HUDEP-2 (cell line): ENCODE measurements at regions not wholly inside any gene's neighbourhood (a gene's known extent, or its start where the extent isn't known, plus 50 kb on each side); places are given as distances from the start of the nearest gene placed in this dataset.
"Not testable (repeated sequence)": the region's sequence is repeated elsewhere in the genome, so short reads cannot be mapped to it uniquely, and the experiment has no call there.

Experiments
- DNase-seq, 76 experiments: peaks; one replicate each; lab custom pipeline; 2025; ENCODE audit not compliant: unreplicated experiment in 76 of 76; lab: John Stamatoyannopoulos, UW

DNA sequence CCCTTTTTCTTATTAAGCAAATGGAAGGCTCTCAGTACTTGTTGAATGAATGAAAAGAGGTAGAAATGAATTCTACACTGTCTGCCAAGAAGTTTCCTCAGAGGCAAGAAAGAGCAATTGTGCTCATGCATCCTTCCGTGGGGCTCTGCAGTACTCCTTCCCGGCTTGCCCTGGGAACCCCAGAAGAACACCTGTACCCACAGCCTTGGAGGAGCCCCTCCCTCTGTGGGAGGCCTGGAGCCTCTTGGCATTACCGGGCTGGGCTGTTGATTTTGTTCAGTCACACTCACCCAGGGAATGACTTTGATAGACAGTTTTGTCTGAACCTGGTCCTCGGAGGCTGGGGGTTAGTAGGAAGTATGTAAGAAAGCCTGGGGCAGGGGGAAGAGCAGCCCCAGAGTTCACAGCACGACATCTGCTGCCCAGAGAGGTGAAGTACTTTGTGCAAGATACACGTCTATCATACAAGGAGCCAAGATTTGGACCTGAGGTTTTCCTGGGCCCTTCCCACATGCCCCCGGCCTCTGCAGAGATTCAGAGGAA is 134.8 kb upstream of the GDF10 start:
- no peak for DNase-seq

DNA sequence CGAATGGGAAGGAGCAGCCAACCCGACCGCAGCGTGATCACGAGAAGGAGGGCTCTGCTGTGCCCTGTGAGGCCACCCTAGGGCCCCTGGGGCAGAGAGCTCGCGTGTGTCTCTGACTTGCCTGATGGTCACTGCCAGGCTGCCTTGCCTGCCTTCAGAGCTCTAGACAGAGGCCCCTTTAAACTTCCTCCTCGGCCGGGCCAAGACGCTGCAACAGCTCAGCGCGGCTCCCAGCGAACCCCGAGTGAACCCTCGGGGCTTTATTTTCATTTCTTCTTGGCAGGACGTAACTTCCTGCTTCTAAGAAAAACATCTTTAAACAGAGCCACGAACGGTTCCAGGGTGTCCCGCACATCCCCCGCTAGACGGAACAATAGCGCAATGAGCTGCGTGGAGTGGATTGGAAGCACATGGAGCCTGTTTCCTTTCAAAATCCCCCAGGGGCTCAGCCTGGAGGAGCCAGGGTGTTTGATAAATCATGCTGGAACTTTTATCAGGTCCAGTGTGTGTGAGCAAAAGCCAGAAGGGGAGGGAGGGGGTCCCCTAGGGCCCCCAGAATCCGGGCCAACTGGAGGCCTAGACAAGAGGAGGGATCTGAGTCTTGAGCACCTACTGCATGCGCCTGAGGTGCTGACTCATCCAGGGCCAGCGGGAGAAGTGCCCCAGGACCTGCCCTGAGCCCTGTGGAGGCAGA is 134.1 kb upstream of the GDF10 start:
- no peak for DNase-seq

DNA sequence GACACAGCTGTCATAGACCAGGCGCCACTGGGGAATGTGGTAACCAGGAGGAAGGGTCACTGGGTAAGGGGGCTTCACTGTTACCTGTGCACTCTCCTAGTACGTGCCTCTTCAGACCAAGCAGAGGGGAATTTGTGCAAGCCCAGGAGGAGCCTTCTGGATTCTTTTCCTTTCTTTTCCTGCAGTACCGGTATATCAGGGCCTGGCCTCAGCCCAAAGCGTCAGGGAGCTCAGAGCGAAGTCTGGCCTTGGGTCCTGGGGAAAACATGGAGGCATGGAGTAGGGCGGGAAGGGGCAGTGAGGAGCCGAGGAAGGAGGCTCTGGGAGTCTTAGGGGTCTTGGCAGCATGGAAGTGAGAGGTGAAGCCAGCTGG is 133.6 kb upstream of the GDF10 start:
- DNase-seq, result no peak

DNA sequence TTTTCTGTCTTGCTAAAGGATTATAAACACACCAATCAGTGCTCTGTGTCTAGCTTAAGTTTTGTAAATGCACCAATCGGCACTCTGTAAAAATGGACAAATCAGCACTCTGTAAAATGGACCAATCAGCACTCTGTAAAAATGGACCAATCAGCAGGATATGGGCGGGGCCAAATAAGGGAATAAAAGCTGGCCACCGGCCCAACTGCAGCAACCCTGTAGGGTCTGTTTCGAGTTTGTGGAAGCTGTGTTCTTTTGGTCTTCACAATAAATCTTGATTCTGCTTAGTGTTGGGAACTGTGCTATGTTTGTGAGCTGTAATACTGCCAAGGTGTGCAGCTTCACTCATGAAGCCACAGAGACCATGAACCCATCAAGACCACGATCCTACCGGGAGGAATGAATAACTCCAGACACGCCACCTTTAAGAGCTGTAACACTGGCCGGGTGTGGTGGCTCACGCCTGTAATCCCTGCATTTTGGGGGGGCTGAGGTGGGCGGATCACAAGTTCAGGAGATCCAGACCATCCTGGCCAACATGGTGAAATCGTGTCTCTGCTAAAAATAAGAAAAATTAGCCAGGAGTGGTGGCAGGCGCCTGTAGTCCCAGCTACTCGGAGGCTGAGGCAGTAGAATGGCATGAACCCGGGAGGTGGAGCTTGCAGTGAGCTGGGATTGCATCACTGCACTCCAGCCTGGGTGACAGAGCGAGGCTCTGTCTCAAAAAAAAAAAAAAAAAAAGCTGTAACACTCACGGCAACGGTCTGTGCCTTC is 133.0 kb upstream of the GDF10 start:
- not testable (repeated sequence) for DNase-seq

DNA sequence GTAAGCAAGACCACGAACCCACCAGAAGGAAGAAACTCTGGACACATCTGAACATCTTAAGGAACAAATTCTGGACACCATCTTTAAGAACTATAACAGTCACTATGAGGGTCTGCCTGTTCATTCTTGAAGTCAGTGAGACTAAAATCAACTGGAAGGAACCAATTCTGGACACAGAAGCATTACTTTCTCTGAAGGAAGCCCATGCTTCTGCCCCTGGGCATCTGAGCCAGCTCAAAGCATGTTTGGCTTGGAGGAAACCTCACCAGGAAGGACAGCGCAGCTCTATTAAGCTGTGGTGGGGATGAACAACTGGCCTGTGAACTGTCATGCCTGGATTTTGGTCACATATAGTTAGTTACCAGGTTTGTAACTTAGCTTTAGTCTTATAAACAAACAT is 132.4 kb upstream of the GDF10 start:
- no peak for DNase-seq

DNA sequence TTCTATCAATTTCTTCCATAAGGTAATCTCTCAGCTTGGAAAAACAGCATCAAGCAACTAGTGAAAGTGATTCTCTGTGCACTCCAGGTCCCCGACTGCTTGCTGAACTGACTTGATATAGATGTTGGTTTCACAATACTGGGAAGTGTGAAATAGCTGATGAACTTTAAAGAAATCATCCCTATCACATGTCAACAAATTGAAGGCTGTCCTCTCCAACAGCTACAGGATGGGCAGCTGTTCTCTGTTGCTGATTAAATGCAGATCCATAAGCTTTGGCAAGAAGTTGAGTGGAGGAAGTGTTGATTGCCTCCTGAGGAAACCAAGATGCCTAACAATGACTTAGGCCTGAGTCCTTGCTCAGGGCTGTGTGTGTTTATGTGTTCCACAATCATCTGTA is 130.4 kb upstream of the GDF10 start:
- no peak for DNase-seq

DNA sequence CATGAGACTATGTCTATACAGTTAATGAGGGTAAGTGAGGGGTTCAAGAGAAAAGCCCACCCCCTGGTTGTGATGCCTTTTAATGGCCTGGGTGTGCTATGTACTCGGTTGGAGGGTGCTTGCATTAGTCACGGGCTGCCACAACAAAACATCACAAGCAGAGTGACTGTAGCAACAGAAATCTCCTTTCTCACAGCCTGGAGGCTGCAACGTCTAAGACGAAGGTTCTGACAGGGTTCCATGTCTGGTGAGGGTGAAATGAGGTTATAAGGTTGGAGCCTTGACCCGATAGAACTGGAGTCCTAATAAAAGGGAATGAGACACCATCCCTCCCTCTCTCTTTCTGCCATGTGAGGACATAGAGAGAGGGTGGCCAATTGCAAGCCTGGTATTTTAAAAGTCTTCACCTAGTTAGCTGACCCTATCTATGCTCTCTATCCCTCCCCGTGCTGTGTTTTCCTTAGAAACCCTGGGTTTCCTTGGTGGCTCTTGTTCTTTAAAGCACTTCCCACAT is 126.0 kb upstream of the GDF10 start:
- DNase-seq, result no peak

DNA sequence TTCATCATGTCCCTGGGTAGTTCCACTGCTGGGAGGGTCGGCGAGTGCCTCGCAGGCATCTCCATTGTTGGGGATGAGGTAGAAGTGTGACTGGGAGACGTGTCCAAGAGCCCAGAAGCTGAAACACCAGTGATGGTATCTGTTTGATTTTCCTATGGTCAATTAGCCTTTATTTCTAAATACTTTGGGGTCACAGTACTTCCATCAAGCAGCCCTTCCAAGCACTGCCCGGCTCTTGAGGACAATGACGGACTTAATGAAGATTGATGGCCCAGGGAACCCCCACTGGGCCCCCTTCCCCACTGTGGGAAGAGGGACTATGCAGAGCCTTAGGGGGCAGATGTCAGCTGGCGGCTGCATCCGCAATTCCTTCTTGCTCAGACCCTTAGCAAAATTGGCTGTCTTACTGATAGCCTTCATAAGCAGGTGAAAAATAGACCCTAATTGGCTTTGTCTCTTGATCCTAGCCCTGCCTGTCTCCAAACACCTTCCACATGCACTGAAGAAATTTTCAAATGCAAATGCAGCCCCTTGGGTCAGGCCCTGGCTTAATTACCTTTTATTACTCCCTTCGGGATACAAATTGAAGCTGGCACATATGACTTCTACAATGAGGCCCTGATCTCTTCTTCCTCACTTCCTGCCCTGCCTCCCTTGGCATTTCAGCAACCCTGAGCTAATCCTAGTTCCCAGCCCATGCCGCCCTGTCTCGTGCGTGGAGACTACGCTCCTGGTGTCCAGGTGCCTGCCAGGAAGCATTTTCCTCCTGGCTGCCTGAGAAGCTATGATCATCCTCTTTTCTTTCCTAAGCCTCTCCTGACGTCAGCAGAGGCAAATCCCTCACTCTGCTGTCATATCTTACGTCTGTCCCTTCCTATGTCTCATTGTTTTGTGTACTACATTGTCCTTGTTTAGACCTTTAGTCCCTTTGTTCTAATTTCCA is 124.5 kb upstream of the GDF10 start:
- no peak for DNase-seq

DNA sequence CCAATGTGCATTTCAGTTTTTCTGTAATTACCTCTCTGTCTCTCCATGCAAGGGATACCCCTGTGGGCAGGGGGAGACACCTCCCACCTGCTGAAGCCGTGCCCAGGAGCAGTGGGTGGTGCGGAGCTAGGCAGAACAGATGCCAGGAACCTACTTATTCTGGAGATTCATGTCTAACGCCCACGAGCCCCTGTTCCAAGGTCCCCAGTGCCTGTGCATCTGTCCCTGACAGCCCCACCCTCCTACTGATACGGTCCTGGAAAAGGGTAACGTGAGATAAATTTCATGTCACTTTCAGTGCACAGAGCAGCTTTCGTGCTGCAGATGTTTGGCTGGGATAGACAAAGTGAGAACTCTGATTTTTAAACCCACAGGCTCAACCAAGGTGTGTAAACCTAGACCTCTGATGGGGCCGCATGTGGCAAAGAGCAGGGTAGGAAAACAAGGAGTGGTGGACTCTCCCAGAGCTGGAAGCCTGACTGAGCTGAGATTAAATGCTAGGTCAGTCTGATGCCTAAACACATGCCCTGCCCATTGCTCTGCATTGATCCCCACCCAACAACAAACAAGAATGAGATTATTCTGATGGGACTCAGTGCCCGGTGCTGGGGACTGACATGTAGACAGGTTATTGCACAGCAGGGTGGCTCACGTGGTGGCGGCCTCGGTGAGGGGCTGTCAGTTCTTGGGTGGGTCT is 123.6 kb upstream of the GDF10 start:
- no peak for DNase-seq

DNA sequence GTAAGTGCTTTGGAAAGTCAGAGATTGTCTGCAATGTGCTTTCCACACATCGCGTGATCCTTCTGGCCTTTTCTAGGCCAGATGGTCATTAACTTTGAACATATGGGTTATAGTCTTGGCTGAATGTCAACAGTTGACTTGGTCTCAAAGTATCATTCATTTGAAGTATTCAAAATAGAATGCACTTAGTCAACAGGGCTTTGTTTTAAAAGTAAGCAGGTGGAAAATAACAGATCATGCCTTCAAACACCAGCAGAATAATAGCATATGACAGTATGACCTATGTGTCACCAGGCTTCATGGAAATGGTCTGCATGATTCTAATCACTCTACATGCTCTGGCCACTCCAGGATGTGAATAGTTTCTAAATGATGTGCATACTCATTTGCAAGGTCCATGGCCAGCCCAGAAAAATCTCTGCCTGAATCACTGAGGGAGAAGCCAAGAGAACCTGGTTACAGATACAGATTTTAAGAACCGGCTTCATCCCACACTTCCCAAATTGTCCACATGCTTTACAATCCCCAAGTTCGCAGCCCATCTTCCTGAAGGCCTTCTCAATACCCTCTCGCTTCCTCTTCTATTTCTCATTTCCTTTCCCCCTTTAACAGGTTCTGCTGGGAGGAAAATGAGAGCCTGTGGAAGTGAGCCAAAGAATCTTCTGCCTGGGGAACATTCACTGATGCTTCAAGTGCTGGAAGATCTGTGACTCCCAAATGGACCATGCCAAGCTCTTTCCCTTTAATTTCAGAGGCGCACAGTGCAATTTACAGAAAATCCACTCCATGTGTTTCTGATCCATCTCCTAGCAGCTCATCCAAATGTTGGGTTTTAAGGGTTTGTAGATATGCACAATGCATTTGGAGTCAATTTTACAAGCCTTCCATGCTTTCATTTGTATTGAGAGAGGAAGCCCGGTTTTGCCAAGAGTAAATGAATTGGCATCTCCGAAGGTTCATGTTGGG is 122.8 kb upstream of the GDF10 start:
- DNase-seq, result no peak

DNA sequence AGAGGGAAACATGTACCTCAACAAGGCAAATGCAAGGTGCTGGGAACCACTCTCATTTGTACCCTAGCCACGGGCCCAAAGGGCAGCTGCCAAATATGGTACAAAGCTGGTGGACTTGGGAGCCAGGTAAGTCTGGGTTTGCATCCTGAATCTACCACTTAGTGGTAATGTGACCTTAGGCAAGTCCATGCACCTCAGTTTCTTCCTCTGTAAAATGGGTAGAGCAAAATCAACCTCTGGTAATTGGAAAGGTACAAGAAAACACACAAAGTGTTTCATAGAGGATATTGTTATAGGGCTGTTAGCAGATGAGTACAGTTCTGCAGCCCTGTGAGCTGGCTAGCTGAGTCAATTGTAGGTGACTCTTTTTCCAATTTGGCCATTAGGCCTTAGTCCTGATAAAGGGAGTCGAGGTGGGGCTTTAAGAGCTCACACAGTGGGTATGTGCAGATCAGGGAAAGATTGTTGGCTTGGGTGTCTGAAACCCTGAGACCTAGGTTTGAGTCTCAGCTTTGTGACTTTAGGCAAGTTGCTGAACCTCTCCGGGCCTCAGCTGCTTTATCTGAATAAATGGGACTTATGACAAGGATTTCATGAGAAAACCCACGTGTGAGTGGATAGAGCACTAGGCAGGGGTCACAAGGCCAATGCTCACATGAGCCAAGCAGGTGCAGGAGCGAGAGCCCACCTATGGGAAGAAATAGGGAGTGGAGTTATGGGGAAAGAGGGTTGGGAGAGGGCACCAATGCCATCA is 121.3 kb upstream of the GDF10 start:
- DNase-seq, result no peak

DNA sequence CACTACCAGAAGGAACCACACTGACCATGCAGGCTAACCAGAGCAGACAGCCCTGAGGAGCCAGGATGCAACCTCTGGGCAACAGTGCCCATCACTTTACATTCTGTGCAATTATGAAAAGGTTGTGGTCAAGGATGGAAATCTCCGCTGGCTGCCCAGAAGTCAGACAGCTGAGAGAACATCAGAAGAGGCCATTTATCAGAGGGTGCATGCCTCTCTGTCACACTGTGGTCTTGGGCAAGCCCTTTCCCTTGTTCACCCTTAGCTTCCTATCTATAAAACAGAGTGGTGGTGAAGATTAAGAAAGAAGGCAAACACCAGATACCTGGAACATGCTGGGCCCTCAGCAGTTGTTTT is 120.7 kb upstream of the GDF10 start:
- DNase-seq, result no peak

DNA sequence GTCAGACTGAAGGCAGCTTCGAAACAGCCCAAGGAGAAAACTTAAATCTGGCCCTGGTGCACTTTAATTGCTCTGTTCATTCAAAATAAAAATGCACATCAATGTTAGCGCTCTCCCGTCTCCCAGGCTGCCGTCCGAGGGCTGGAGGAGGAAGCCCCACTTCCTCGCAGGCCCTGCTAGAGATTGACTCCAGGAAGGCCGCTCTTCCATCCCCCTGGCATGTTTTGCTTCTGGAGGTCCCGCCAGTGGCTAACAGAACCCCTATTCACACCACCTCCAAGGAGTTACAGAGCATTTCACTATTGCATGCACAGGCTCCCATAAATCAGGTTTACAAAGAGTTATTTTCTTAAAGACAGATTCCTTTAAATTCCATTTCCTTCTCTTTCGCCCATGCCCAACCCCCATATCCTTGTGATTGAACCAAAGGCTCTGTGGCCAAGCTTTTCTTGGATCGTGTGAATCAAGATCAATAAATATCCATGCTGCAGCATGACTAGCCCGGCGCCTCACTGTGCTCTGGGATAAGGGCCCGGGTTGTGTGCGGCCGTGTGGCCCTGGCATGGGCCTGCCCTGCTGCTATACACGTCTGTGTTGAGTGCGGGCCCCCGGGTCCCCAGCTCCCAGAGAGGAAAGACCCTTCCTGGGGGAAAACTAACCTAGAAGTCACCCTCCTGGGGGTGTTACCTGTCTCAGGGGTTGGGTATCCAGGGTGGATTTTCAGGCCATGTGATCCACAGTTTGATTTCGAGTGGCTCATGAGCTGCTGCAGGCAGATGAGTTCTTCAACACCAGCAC is 118.7 kb upstream of the GDF10 start:
- no peak for DNase-seq

DNA sequence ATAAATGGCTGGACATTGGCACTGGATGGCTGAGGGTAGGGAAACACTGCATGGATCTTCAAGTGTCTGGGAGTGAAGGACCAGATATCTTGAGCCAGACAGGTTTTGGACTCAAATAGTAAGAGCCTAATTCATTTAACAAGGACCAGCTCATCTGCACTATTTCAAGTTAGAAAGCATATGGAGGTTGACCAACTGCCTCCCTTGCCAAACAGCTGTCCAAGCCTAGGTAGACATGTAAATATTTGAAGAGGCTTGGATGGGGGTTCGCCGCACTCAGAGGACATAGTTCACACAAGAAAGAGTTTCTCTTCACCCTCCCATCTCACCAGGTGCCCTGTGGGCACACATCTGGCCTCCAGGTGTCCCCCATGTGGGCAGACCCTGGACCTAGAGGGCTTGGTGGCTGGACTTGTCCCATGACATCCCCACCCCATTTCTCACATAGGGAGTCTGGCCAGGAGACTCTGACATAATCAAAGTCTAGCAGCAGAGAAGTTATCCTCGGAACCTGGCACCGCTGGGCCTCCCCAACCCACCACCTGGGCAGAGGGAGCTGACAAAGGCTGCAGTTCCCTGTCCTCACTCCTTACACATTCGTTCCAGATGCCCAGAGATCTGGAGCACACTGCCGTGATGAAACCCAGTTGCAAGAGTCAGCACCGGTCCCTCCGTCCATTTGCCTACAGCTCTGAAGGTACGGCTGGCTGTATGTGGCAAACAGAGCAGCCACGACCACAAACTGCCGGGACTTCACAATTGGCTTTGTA is 116.9 kb upstream of the GDF10 start:
- no peak for DNase-seq

DNA sequence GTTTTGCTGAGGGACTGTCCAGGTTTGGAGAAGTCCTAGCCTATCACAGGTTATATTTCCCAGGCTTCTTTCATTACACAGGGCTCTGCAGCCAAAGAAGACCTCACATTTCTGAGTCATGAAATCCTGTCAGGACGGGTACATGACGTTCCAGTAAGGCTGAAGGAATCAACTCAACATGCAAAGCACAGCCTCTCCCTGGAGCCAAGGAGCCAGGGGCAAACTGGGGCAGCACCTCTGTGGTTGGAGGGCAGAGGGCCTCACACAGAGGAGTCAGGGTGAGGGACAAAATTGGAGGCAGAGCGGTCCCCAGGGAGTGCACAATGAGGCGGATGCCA is 116.3 kb upstream of the GDF10 start:
- no peak for DNase-seq

DNA sequence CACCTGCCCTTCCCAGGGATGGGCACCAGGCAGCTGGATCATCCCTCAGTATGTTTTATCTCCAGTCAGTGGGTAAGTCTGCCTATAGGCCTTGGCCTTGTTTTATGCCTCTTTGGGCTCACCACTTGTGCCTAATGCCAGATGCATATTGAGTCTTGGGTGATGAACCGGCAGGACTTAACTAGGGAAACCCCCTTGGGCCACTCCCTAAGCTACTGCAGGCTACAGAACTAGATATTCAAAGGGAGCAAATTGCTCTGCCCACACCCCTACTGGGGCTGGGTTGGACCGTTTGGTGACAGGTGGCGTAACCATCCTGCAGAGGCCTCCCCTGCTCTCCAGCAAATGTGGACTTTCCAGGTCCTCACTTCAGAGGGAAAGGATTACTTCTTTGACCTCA is 115.7 kb upstream of the GDF10 start:
- DNase-seq, result no peak

DNA sequence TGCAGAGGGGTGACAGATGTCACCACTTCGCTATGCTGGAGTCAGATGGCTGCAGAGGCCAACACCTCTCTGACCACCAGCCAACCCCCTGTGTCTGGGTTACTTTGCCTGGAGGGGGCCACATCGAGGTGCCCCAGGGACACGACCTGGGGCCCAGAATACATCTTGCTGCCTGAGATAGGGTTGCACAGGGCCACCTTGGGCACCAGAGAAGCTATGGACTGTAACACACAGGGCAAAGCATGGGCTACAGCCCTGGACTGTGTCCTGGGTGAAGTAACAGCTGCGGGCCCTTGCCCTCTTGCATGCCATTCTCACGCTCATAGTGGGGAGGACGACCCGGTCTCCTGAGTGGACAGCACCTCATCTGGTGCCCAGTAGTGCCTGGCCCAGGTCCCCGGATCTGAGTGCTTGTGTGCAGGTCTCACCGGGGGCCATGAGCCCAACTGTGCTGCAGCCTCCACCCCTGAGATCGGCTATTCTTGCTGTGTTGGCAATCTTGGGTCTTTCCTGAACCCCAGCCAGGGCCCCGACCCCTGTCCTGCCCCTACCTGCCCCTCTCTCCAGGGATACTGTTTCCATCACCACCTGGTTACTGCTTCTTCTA is 115.2 kb upstream of the GDF10 start:
- DNase-seq, result no peak
